ENCODE measurements at regions not wholly inside any gene's neighbourhood (a gene's known extent, or its start where the extent isn't known, plus 50 kb on each side); places are given as distances from the start of the nearest gene placed in this dataset.

DNA sequence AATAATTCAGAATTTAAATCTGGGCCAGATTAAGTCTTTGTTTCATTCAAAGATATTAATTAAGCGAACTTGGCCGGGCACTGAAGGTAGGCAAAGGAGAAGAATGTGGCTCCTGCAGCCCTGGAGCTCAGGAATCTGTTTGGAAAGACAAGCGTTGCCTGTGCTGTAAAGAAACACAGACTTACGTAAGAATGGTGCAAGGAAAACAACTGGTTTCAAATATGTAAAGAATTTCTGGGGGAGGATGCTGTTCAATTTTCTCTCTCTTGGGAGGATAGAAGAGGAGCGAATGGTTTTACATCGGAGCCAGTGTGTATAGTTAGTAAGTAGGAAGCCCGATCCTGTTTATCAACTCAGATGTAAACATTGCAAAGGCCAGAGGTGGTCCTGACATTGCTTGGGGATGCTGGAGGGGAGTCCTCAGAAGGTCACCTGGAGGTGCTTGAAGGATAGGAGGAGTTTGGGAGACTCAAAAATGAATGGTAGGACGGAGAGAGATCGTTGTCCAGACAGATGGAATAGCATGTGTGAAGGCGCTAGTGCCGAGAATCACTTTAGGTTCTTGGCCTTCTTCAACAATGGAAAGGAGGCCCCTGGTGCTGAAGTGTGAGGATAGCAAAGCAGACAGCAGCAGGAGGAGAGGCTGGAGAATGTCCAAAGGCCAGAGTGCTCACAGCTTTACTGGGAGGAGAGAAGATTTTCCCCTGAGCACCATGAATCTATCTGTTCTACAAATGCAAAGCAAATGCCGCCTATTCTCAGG, 456.1 kb downstream of the LPIN1 start:
- TF ChIP-seq GATA2 (IDR thresholded peaks at IDR 0.05; ENCODE audit: low read depth, low read length) (no peak), GATA3 (IDR thresholded peaks at IDR 0.05; ENCODE audit: low read depth, low read length) (no peak)

All from SH-SY5Y (cell line).